Glomerular visceral epithelial cell (primary cell): ENCODE measurements at regions not wholly inside any gene's neighbourhood (a gene's known extent, or its start where the extent isn't known, plus 50 kb on each side); places are given as distances from the start of the nearest gene placed in this dataset.

Experiments used
- DNase-seq: peaks from one replicate; pipeline ENCODE4 v3.0.0-alpha.2; 2016; ENCODE audit errors: extremely low spot score

GRCh38 chr11:116188350-116188749, 584.4 kb downstream of the BUD13 start:
- no peak for DNase-seq

DNA sequence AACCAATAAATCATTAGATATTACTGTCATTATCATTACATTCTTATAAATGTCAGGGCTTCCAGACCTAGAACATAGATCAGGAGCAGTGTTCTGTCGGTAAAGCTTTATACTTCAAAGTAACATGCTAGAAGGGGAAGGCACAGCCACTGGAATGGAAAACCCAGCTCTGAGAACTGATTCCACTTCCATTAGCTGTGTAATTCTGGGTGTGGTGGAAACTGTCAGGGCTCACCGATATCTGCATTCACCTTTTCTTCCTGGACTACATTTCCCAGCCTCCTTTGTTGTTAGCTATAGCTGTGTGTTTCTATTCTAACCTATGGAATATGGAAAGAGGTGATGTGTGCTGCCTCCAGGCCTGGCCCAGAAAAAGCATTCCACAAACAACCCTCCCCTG, 585.8 kb downstream of the BUD13 start:
- no peak for DNase-seq

GRCh38 chr11:116185551-116185950, 587.2 kb downstream of the BUD13 start:
- no peak for DNase-seq

GRCh38 chr11:116184763-116185162, 588.0 kb downstream of the BUD13 start:
- no peak for DNase-seq

GRCh38 chr11:116182356-116182966, 590.3 kb downstream of the BUD13 start:
- no peak for DNase-seq

DNA sequence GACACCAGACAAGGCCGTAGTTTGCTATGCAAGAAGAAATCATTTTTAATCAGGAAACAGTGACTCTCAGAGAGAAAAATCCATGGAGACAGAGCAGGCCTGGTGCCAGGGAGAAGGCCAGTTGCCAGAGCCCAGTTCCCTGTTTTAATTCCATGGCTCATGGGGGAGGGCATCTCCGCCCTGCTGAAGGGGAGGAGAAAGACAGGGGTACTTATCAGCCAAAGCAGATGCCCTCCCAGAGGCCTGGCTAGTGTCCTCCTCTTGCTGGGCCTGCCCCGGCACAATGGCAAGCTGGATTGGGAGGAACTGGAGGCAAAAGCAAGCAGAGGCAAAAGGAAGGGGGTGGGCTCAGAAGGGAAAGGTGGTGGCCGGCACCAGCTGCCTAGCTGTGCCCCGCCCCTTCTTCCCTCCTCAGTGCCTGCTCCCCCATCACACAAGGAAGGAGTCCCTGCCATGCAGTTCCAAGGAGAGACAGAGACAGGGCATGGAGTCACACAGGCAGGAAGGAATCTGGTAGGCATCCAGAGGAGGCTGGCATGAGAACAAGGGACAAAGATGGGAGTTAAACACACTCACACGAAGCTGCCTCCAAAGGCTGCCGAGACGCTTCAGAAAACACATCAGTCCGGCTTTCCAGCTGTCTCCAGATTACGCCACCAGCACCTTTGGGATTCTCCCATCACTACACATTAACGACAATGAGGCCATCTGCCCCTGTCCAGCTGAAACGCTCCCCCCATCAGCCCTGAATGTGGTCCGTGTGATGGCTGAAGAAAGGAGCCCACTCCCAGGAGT, 591.8 kb downstream of the BUD13 start:
- DNase-seq: no peak

- DNase-seq: no peak
Observed at GRCh38 chr11:116179401-116179800, 593.4 kb downstream of the BUD13 start.

DNA sequence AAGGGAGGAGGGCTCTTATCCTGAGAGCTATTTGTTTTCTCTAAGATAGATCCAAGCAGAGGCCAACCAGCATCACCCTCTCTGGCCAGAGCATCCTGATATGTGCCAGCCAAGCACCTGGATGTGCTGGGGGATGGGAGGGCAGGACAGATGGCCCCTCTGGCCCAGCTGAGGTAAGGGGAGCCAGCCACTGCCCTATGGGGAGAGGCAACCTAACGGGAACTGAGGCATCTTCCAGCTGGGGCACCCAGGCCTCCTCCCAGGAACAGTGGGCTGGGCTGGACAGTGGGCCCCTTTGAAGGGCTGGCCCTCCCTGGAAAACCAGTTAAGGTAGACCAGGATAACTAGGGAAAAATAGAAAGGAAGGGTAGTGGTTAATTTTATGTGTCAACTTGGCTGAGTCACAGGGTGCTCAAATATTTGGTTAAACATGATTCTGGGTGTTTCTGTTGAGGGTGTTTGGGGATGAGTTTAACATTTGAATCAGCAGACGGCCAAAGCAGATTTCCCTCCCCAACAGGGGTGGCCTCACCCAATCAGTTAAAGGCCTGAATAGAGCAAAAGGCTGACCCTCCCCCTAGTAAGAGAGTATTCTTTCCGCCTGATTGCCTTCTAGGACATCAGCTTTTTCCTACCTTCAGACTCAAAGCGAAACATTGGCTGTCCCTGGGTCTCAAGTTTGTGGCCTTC, 595.1 kb downstream of the BUD13 start:
- no peak for DNase-seq

- DNase-seq: no peak
Observed at GRCh38 chr11:116176484-116177005, 596.2 kb downstream of the BUD13 start.

DNA sequence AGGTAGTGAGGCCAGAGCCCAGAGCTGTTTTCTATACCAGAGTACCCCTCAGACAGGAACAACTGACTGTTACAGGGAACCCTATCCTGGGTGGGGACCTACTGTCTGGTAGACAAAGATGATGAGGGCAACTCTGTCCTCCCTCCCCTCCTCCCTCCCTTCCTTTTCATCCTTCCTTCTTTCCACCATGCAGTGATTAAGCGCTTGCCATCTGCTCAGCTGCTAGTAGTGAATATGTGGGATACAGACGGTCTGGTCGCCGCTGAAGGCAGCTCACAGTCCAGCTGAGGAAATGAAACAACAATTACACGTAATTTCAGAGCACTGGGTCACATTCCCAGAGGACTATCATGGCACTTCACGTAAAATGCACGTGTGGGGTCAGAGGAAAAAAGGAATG, 597.1 kb downstream of the BUD13 start:
- DNase-seq: no peak

- no peak for DNase-seq
Observed at GRCh38 chr11:116173941-116174911, 598.6 kb downstream of the BUD13 start.

DNA sequence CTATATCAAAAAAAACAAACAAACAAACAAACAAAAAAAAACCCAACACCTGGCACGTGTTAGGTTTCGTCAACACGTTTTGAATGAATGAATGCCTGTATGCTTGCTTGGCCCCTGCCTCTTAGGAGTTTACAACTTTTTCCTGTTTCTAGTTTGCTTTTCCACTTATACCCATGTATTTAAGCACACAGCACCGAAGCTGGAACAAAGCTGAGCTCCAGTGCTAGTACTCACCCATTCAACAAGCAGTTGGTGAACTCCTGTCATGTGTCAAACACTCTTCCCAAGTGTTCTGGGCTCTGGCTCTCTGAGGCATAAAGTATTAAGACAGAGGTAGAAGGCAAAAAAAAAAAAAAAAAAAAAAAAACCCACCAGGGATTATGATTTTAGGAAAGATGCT, 599.3 kb downstream of the BUD13 start:
- DNase-seq: no peak

- no peak for DNase-seq
Observed at GRCh38 chr11:116172851-116173250, 599.9 kb downstream of the BUD13 start.

DNA sequence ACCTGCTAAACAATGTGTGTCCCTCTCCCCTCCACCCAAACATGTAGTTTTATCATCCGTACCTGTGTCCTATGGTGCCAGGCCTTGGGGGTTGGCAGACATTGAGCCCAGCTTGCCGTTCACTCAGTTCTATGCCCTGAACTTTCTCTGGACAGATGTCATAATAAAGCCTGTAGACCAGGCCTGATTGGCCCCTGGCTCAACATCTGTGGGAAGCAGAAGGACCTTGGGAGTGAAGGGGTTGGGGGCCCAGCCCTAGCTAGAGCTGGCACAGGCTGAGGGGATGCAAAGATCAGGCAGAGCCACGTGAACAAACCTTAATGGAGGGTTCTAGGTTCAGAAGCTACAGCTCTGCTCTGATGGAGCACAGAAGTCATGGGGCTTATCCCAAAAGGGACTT, 600.6 kb downstream of the BUD13 start:
- no peak for DNase-seq

- DNase-seq: no peak
Observed at GRCh38 chr11:116171271-116172140, 601.3 kb downstream of the BUD13 start.

DNA sequence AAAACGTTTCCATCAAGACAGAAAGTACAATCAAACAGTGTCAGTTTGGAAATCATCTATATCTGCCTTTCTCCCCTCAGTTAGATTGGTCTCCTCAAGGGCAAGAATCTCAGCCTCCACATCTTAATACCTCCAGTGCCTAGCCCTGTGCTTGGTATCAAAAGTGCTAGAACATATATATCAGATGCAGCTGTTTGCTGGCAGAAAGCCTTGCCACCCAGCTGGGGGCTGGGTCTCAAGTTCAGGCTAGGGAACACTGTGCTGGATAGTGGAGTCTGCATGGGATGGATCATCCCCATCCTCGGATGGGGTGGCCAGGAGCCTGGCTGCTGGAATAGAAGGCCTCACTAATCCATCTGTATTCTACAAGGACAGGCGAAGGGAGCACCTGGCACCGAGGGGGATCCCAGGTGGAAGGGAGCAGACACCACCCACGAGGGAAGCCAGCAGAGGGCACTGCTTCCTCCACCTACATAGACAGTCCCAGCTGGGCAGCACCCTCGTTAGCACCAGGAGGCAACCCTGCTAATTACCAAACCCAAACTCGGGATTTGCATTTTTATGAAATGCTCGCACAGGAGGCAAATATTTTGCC, 602.2 kb downstream of the BUD13 start:
- no peak for DNase-seq

GRCh38 chr11:116169776-116170175, 603.0 kb downstream of the BUD13 start:
- DNase-seq: no peak

- no peak for DNase-seq
Observed at GRCh38 chr11:116168459-116168787, 604.4 kb downstream of the BUD13 start.

- DNase-seq: no peak
Observed at GRCh38 chr11:116167706-116168458, 604.9 kb downstream of the BUD13 start.
